ENCODE measurements at regions not wholly inside any gene's neighbourhood (a gene's known extent, or its start where the extent isn't known, plus 50 kb on each side); places are given as distances from the start of the nearest gene placed in this dataset.

DNA sequence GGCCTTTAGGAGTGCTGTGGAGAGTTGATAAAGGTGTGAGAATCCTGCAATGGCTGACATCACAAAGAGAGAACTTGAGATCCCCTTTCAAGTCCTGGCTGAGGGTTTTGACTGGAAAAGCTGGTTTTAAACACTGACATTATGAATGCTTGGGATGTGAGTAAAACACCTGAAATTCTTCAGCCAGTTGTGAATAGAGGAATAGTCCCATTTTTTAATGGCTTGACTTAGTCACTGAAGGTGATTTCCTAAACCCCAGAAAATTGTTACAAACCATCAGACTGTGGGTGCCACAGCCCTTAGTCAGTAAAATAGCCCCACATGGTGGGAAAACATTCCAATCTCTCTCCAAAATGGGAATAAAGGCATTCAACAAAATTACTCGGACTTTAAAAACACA, 107.7 kb upstream of the LMO4 start:
- DNase-seq (ENCODE audit: low read depth), result no peak

DNA sequence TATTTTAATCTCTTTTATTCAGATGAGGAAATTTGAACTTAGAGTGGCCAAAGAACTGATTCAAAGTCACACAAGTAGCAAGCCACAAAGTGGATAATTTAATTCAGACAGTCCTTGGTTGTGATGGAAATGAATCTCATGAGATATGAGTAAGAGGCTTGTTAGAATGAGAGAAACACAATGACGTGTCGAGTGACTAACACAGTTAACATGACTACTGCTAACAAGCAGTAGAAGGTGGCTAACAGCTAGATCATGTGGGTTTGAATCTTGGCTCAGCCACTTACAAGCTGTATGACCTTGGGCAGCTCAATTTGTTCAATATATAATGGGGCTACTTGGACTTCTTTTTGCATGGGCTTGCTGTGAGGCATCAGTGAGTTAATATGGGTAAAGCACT, 104.5 kb upstream of the LMO4 start:
- no peak for DNase-seq (ENCODE audit: low read depth)

- no peak for DNase-seq (ENCODE audit: low read depth)
Measured at GRCh38 chr1:87225171-87225570, 103.5 kb upstream of the LMO4 start.

DNA sequence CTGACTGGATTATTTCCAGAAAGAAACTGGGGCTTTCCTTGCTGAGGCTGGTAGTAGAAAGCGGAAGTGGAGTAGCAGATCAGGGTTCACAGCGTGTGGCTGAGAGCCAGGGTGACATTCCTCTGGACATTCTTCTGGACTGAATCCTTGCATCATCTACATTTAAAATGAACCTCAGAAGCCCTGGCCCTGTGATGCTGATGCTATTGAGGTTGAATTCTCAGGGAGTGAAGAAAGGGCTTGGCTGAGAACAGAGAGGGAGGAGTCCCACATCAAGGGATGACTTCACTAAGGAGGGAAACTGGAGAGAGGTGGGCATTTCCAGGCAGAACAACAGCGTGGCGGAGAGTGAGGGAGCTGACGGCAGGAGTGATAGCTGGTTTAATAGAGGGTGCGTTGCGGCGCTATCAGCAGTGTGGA, 102.3 kb upstream of the LMO4 start:
- no peak for DNase-seq (ENCODE audit: low read depth)

GRCh38 chr1:87227651-87228050, 101.0 kb upstream of the LMO4 start:
- no peak for DNase-seq (ENCODE audit: low read depth)

- DNase-seq (ENCODE audit: low read depth), result peak; percentile 14
Measured at GRCh38 chr1:87230501-87230900, 98.2 kb upstream of the LMO4 start.

DNA sequence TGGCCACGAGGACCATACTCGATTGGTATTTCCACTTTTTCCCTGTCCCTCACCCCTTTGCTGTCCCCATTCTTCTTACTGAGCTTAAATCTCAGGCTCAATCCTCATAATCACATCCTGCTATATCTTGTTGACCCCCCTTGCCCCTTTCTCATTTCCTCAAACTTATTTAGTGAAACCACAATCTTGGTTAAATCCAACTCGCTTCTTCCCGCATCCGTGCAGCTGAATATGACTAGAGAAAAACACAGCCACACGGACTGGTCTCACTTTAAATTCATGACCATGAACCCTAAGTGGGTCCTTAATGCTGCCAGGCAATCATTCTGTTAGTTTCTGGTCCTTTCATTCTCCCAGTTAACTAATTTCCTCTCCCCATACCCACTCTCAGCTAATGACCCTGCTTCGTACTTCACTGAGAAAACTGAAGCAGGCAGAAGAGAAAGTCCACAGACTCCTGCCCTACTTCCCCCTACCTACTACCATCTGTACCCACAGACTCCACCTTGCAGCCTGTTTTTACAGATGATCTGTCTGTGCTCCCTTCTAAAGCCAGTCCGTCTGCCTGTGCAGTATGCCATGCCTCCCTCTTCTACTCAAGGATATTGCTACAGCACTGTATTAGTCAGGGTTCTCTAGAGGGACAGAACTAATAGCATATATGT, 96.8 kb upstream of the LMO4 start:
- DNase-seq (ENCODE audit: low read depth), result no peak

DNA sequence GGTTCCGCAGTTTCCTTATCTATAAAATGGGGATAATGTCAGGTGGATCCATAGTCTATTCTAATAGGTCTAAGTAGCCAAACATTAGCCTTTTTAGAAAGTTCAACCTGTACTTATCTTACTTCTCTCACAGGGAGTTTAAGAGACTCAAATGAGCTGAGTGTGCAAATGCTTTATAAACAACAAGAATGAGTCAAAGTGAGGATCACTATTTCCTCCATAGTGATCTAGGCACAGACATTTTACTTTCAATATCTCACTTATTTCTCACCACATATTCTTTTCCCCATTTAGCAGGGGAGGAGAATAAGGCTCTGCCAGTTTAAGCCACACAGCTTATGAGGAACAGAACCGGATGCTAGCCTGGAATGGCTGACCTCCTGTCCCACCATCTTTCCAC, 92.1 kb upstream of the LMO4 start:
- DNase-seq (ENCODE audit: low read depth), result no peak

DNA sequence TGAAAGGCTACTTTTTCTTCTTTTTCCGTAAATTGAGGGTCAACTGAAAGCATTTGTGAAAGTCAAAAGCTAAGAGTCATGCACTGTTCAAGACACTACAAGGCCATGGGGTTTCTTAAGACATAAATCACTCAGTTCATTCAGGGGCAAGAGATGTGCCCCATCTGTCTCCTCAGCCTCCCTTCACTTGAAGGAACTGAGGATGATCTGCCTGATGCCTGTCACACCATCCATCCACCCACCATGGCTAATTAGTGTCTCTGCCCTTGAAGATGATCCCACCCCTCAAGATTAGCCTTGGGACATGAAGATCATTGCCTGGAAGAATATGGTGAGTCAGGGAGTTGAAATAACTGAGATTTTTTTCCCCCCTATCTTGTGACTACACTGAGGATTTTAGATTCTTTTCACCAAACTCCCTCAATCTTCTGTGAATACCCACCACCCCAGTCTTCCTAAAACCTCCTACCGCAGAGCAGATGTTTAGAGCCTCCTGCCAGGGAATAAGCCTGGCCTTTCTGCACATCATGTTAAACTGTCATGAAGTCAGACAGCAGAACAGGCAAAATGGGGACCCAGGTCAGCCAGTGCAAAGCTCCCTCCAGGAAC, 88.6 kb upstream of the LMO4 start:
- DNase-seq (ENCODE audit: low read depth), result no peak

DNA sequence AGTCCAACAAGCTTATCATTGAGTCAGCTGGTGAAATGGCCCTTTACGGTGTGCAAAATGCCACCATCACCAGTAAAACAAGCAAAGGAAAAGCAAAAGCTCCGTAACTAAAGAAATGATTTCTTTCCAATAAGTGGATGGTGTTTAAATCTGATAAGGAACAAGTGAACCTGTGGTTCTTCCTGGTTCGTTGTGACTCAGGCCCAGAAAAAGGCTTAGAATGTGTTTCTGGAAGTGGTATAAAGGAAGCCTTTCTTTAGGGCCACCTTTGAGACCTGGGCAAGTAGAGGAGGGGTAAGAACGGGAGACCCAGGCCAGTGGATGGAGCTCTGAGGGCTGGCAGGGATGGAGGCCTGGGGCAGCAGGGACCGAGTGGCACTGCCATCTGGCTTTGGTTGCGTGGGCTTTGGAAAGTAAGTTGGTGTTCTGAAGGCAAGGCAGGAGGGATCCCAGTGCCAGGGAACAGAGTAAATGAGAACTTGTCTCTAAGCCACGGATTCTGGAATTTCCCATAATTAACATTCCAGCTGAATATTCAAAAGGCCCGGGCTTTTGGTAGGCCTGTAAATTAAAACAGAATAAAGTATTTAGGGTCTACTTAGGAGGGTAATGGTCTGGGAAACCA, 87.9 kb upstream of the LMO4 start:
- no peak for DNase-seq (ENCODE audit: low read depth)

- no peak for DNase-seq (ENCODE audit: low read depth)
Measured at GRCh38 chr1:87242445-87243185, 86.1 kb upstream of the LMO4 start.

GRCh38 chr1:87243573-87243972, 85.1 kb upstream of the LMO4 start:
- no peak for DNase-seq (ENCODE audit: low read depth)

GRCh38 chr1:87246436-87246835, 82.2 kb upstream of the LMO4 start:
- no peak for DNase-seq (ENCODE audit: low read depth)

- no peak for DNase-seq (ENCODE audit: low read depth)
Measured at GRCh38 chr1:87249803-87250202, 78.9 kb upstream of the LMO4 start.

DNA sequence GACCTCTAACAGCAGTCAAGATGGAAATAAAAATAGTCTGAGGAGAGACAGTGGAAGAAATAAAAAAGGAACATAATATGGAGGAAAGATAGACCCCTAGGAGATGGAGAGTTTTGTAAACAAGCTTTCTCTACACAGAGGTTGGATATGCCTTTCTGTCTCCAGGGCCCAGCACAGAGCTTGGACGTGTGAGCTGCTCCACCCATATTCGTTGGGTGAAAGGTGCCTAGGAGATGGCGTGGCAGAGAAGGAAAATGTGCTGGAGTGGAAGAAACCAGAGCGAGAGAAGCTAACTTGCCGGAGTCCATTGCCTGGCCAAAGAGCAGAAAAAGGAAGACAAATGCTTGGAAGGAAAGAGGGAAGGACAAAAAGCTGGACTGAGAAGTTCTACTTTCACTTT, 78.3 kb upstream of the LMO4 start:
- no peak for DNase-seq (ENCODE audit: low read depth)

DNA sequence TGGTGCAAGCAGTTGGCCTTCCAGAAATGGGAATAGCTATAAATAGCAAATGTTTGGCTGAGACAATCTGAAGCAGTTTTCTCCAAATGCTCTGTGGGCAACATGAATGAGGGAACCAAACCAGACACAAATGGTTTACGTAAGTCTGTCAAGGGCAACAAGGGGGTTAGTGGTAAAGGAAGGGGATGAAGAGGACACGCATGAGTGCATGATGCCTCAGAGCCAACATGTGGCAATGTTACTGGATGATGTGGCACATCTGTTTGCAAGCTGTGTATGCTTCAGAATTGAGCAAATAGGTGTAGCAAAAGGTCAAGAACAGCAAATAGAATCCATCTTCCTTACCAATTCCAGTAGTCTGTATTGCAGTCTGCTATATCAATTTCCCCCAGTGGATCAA, 76.3 kb upstream of the LMO4 start:
- DNase-seq (ENCODE audit: low read depth), result no peak

GRCh38 chr1:87262688-87263087, 66.0 kb upstream of the LMO4 start:
- DNase-seq (ENCODE audit: low read depth), result no peak

GRCh38 chr1:87263281-87263680, 65.4 kb upstream of the LMO4 start:
- DNase-seq (ENCODE audit: low read depth), result no peak

DNA sequence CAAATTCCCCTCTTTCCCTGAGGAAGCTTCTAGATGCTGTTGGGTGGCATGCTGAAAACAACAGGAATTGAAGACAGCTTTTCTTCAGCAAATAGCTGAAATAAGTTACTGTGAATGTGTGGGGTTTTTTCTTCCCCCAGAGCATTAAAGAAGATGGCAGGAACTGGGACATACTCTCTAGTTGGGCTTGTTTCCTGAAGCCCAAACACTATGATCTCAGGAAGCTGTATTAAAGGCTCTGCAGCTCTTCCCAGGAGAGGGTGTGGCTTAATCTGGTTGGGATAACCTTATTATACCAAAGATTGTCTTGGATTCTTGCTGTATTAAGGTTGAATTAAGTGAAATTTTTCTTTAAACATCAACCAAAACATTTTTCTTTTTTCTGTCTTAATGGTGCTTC, 64.9 kb upstream of the LMO4 start:
- DNase-seq (ENCODE audit: low read depth), result no peak

- DNase-seq (ENCODE audit: low read depth), result no peak
Measured at GRCh38 chr1:87264976-87265375, 63.7 kb upstream of the LMO4 start.

- no peak for DNase-seq (ENCODE audit: low read depth)
Measured at GRCh38 chr1:87265786-87266185, 62.9 kb upstream of the LMO4 start.

DNA sequence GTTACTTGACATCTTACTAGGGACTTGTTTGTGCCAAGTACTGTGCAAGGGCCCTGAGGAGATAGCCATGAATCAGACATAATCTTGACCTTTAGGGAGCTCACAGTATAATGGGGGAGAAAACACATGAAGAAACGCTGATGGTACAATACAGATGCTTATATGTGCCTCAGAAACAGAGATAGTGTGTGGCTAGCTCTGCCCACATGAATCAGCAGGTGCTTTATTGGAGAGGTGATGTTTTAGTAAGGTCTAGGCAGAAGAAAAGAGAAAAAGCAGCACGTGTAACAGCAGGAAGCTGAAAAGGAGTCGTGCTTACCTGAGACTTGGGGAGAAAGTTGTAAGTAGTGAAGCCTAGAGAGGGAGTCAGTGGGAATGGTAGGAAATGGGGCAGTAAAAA, 60.6 kb upstream of the LMO4 start:
- DNase-seq (ENCODE audit: low read depth), result no peak

GRCh38 chr1:87269921-87270320, 58.8 kb upstream of the LMO4 start:
- DNase-seq (ENCODE audit: low read depth), result no peak

Measured in forelimb muscle (tissue), 1 donor.